Heart right ventricle (tissue), 16 donors: ENCODE measurements at regions not wholly inside any gene's neighbourhood (a gene's known extent, or its start where the extent isn't known, plus 50 kb on each side); places are given as distances from the start of the nearest gene placed in this dataset.
A peak's percentile ranks its signal among the peaks of the same experiment; 100 is the strongest.

Experiments
- ATAC-seq, 8 donors: fragments of 200-7000 bp; cut with Tn5 transposase; one replicate each; pipeline ENCODE4 v1.9.1; 2020; ENCODE audit warnings: mild to moderate bottlenecking in 8 of 8, moderate library complexity in 8 of 8, moderate number of reproducible peaks in 1 of 8
- DNase-seq, 2 donors: peaks; one replicate each; pipeline ENCODE4 v3.0.0-alpha.2; 2020
- H3K27ac ChIP-seq, 10 donors: fragments of 200-600 bp; sonication (generic) in 2 of 10; one replicate each; pipeline versions ENCODE4 v1.5.0 to v1.8.0; 2020 to 2022; ENCODE audit warnings: mild to moderate bottlenecking in 3 of 10
- H3K27me3 ChIP-seq, 7 donors: fragments of 200-600 bp; one replicate each; pipeline ENCODE4 v1.8.0; 2021 to 2022; ENCODE audit warnings: mild to moderate bottlenecking in 2 of 7
- H3K36me3 ChIP-seq, 9 donors: fragments of 200-600 bp; sonication (generic) in 1 of 9; one replicate each; pipeline versions ENCODE4 v1.5.0 to v1.8.0; 2020 to 2022; ENCODE audit warnings: mild to moderate bottlenecking in 2 of 9
- H3K4me1 ChIP-seq, 9 donors: fragments of 200-600 bp; sonication (generic) in 1 of 9; one replicate each; pipeline versions ENCODE4 v1.5.0 to v1.8.0; 2020 to 2022; ENCODE audit warnings: mild to moderate bottlenecking in 4 of 9
- H3K4me3 ChIP-seq, 10 donors: fragments of 200-600 bp; sonication (generic) in 2 of 10; one replicate each; pipeline versions ENCODE4 v1.5.0 to v1.8.0; 2020 to 2022; ENCODE audit warnings: mild to moderate bottlenecking in 7 of 10, moderate library complexity in 2 of 10
- H3K9me3 ChIP-seq, 11 donors: fragments of 200-600 bp in 10 of 11; sonication (generic) in 2 of 11; one replicate each; pipeline versions ENCODE4 v1.5.0 to v1.8.0; 2013 to 2022; ENCODE audit warnings: mild to moderate bottlenecking in 2 of 11, control low read depth in 1 of 11, moderate library complexity in 1 of 11
- WGBS, 2 donors: extraction: QIAGEN DNeasy Blood & Tissue Kit; methylation state at CpG; one replicate each; pipeline ENCODE4 v1.1.7; 2013; ENCODE audit warnings: inconsistent platforms in 1 of 2; 5-methylcytosine and 5-hydroxymethylcytosine counted together
- intact Hi-C, 10 donors: fragments of 100-400 bp; cut with DNase I; formaldehyde crosslinking; loops; one replicate each; pipeline versions ENCODE4 v1.11.1 to v1.14.2; 2022
- TF ChIP-seq, protein P1 (sequence below), 9 donors: fragments of 200-600 bp; sonication (generic) in 2 of 9; IDR thresholded peaks; one replicate each; pipeline versions ENCODE4 v1.5.0 to v1.8.0; 2021 to 2022; ENCODE audit warnings: antibody characterized with exemption in 9 of 9, mild to moderate bottlenecking in 5 of 9, moderate library complexity in 1 of 9
- donor health status: Arrhythmogenic right ventricular cardiomyopathy.
- donor health status: ischemic (EF 13 %, LVEDD 7.1; RV severe dilation, severe dysfunction).
- donor health status: healthy with polysubstance abuse.
- donor health status: DM: no; HTN: yes; CAD: no.
- donor health status: DM: no; HTN: no; CAD: no.
- donor health status: ischemic (EF 25% LVEDD 6.9; RV normal size, moderate dysfunction).
- donor health status: ischemic (EF 25% LVEDD 5.7; RV mildly dilated, moderate dysfunction).
- donor health status: healthy.
- donor health status: DM: yes; HTN: yes; CAD: no.
- donor health status: Ischemic cardiomyopathy.
- donor health status: ischemic (EF 35%, LVEDD 5.7; RV mildly dilated, moderate dysfunction).
- donor health status: nonischemic (EF 11% LVEDD 7.7; RV severe dilation, severe dysfunction).
- donor health status: DM: yes; HTN: yes; CAD: no.
- donor health status: PGD.
- donor health status: ischemic (EF 29% LVEDD 5.4; RV normal size, mild dysfunction).
- donor health status: nonischemic (EF 23%, LVEDD 6.1; RV moderate dilation, normal function).

GRCh38 chr6:147117011-147117410 lies 87.2 kb upstream of the STXBP5 start:
- peaks cover 0 to 8% (median 0%) of the 10 kb centered on the region in 11 donors for H3K9me3 ChIP-seq
- no peak overlapping the region for H3K4me3 ChIP-seq
- ATAC-seq (no peak), DNase-seq (no peak)
- intact Hi-C loops, result no loop called here
- no peaks in the 10 kb centered on the region for H3K36me3 ChIP-seq
- peak overlapping the region in 1 of 10 donors; percentile 27 for H3K27ac ChIP-seq
- TF ChIP-seq, protein P1, sequence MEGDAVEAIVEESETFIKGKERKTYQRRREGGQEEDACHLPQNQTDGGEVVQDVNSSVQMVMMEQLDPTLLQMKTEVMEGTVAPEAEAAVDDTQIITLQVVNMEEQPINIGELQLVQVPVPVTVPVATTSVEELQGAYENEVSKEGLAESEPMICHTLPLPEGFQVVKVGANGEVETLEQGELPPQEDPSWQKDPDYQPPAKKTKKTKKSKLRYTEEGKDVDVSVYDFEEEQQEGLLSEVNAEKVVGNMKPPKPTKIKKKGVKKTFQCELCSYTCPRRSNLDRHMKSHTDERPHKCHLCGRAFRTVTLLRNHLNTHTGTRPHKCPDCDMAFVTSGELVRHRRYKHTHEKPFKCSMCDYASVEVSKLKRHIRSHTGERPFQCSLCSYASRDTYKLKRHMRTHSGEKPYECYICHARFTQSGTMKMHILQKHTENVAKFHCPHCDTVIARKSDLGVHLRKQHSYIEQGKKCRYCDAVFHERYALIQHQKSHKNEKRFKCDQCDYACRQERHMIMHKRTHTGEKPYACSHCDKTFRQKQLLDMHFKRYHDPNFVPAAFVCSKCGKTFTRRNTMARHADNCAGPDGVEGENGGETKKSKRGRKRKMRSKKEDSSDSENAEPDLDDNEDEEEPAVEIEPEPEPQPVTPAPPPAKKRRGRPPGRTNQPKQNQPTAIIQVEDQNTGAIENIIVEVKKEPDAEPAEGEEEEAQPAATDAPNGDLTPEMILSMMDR (IDR thresholded peaks at IDR 0.05), result no peak
- peaks cover 0 to 11% (median 0%) of the 10 kb centered on the region in 9 donors for H3K4me1 ChIP-seq
- no peaks in the 10 kb centered on the region for H3K27me3 ChIP-seq
- WGBS, 2 donors, result 77 to 80% methylated on average over 2 of the region's 2 CpGs

GRCh38 chr6:147117580-147117979 lies 86.6 kb upstream of the STXBP5 start:
- TF ChIP-seq, protein P1 (IDR thresholded peaks at IDR 0.05), result no peak
- H3K4me1 ChIP-seq, result peaks cover 0 to 11% (median 0%) of the 10 kb centered on the region in 9 donors
- no peaks in the 10 kb centered on the region for H3K27me3 ChIP-seq
- H3K27ac ChIP-seq, result peak overlapping the region in 1 of 10 donors; percentile 27
- 63 to 76% methylated on average over 4 of the region's 4 CpGs for WGBS, 2 donors
- intact Hi-C loops, result no loop called here
- ATAC-seq (no peak), DNase-seq (no peak)
- H3K9me3 ChIP-seq, result peaks cover 0 to 8% (median 0%) of the 10 kb centered on the region in 11 donors
- no peaks in the 10 kb centered on the region for H3K36me3 ChIP-seq
- H3K4me3 ChIP-seq, result no peak overlapping the region

DNA sequence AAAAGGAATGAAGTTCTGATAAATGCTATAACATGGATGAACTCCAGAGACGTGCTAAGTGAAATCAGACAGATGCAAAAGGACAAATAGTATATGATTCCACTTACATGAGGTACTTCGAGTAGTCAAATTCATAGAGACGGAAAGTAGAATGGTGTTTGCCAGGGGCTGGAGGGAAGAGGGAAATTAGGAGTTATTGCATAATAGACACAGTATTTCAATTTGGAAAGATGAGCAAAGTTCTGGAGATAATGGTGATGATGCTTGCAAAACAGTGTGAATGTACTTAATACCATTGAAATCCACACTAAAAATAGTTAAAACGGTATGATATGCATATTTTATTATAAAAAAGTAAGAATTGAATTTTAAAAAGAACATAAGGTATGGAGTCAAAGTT lies 84.9 kb upstream of the STXBP5 start:
- no peak overlapping the region for H3K27ac ChIP-seq
- TF ChIP-seq, protein P1 (IDR thresholded peaks at IDR 0.05), result no peak
- no peaks in the 10 kb centered on the region for H3K27me3 ChIP-seq
- no peak for ATAC-seq
- H3K4me1 ChIP-seq, result peaks cover 0 to 11% (median 0%) of the 10 kb centered on the region in 9 donors
- 93% methylated on average over 4 of the region's 4 CpGs for WGBS, 2 donors
- no peak overlapping the region for H3K4me3 ChIP-seq
- no peak for DNase-seq
- intact Hi-C loops, result no loop called here
- no peaks in the 10 kb centered on the region for H3K36me3 ChIP-seq
- H3K9me3 ChIP-seq, result peaks cover 0 to 8% (median 0%) of the 10 kb centered on the region in 11 donors

DNA sequence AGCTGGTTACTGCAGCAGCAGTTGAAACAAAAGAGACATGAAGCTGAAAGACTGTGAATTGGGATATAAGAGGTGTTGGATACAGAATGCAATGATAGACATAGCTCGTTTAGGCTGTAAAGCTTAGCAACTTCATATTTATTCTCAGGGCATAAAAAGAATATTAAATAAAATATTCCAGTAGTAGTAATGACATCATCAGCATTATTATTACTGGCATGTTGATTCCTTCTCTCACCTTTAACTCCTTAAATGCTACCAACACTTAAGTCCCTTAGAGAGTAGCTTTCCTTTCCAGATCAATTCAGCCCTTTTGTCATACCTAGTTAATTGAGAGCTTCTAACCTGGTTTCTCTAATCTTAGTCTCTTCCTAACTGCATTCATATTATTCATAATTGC lies 81.4 kb upstream of the STXBP5 start:
- H3K27me3 ChIP-seq, result no peaks in the 10 kb centered on the region
- H3K4me1 ChIP-seq, result peaks cover 0 to 4% (median 0%) of the 10 kb centered on the region in 9 donors
- TF ChIP-seq, protein P1 (IDR thresholded peaks at IDR 0.05), result no peak
- DNase-seq (no peak), ATAC-seq (no peak)
- no peak overlapping the region for H3K4me3 ChIP-seq
- intact Hi-C loops, result no loop called here
- no peak overlapping the region for H3K27ac ChIP-seq
- 87 to 89% methylated on average over 1 of the region's 1 CpG for WGBS, 2 donors
- H3K36me3 ChIP-seq, result no peaks in the 10 kb centered on the region
- peaks cover 0 to 8% (median 0%) of the 10 kb centered on the region in 11 donors for H3K9me3 ChIP-seq
